SKM-1 treated with dmso at 0.1 percent for 144 hours (cell line): ENCODE measurements at regions not wholly inside any gene's neighbourhood (a gene's known extent, or its start where the extent isn't known, plus 50 kb on each side); places are given as distances from the start of the nearest gene placed in this dataset.
"Not testable (repeated sequence)": the region's sequence is repeated elsewhere in the genome, so short reads cannot be mapped to it uniquely, and the experiment has no call there.

ENCODE experiments used
- DNase-seq: peaks from one replicate; lab custom pipeline; 2025; ENCODE audit not compliant: unreplicated experiment; lab: John Stamatoyannopoulos, UW

DNA sequence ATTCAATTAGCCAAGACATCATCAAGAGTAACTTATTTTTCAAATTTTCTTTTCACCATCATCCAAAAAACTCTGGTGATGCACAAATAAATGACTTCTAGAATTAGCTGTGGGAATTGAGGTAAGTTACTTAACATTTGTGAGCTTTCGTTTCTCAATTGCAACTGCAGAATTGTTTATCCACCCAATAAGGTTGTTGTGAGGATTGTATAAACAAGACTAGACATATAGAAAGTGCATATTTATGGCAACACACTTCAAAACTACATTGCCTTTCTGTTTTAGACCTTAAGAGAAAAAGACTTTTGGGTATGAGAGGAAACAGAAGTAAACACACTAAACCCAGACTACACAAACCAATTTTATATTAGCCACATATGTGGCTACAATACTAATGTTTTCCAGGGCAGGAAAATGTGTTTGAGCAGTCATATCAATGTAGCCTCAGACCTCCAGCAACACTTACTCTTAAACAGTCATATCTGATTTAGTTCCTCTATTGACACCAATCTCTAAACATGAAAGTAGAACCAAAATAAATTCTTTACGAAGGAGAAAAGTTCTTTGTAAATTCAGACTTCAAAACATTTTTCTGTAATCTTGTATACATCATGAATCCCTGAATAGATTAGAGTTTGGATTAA, 488.0 kb upstream of the CYLC2 start:
- no peak for DNase-seq

DNA sequence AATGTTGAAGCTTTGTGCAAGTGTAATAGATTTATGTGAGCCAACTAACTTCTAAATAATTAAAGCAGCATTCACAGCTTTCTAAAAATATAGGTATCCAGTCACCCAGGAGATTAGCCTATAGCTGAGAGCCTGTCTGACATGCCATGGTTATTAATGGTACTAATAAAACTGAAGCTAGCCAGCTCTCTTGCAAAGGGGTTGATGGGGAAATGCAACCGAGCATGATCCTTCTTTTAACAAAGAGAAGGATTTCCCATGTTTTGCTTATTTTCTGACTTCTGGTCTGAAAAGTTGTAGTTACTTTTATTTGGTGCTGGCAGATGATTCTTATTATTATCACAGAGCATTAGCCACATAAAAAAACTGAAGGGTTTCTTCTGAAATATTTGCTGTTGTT, 488.7 kb upstream of the CYLC2 start:
- no peak for DNase-seq

DNA sequence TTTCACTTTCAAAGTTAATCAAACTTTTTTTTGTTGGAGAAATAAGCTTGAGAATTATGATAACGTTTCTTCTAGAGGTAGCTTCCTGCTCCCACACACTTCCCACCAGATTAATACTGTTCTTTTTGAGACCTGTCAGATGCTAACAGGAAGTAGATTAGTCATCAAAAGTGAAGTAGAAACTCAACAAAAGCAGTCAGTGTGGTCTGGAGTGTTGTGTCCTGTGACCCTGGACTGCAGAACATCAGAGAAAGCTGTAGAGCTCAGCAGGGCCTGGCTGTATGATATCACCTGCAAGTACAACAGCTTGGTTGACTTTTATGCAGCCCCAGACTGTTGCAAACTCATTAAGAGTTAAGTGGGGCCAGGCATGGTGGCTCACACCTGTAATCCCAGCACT, 495.7 kb upstream of the CYLC2 start:
- no peak for DNase-seq

DNA sequence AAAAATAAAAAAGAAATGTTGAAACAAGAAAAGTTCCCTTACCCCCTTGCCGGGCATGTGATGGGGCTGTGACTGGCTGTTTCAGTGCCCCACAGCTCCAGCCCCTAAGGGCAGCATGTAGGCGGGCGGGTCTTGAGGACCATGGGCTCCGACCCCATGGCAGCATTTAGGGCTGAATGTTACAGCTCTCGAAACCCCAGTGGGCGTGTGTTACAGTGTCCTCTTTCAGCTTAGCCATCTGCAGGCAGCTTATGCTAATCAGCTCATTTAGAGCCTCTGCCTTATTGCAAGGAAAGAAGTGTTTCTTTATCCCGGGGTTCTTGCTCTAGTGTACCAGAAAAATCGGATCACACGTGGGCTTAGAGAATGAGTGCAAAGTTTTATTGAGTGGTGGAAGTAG, 497.4 kb upstream of the CYLC2 start:
- DNase-seq = no peak

DNA sequence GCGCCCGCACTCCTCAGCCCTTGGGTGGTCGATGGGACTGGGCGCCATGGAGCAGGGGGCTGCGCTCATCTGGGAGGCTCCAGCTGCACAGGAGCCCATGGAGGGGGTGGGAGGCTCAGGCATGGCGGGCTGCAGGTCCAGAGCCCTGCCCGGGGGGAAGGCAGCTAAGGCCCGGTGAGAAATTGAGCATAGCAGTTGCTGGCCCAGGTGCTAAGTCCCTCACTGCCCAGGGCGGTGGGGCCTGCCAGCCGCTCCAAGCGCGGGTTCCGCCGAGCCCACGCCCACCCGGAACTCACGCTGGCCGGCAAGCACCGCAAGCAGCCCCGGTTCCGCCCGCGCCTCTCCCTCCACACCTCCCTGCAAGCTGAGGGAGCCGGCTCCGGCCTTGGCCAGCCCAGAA, 508.2 kb upstream of the CYLC2 start:
- not testable (repeated sequence) for DNase-seq

DNA sequence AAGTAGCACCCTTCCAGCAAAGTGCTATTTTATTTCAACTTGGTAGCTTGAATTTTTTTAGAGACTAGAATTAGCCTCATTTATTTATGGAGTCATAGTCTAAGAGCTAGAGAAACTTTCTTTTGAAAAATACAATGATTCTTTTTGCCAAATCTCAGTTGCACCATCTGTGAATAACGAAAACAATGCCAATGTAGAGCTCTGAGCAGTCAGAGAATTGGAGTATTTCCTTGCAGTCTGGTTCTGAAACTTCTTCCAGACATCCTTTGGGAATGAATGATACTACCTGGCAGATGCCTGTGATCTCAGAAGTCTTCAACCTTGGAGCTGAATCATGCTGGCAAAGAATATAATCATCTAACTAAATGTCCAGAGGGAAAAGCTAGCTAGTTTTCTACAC, 511.5 kb upstream of the CYLC2 start:
- DNase-seq = no peak

DNA sequence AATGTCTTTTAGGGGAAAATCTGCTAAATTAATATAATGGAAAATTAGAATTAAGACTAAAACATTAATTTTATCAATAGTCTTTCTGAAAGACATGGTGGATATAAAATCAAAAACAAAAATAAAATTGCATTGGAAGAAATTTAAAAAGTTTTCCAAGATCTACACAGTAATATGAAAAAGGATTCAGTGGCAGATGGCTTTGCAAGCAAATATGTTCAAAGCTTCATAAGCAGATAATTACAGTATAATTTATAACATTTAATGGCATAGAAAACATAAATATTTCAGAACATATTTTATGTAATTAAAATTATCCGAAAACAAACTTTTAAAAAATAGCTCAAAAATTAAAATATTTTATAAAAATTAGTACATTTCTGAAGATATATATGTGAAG, 512.4 kb upstream of the CYLC2 start:
- DNase-seq = no peak

DNA sequence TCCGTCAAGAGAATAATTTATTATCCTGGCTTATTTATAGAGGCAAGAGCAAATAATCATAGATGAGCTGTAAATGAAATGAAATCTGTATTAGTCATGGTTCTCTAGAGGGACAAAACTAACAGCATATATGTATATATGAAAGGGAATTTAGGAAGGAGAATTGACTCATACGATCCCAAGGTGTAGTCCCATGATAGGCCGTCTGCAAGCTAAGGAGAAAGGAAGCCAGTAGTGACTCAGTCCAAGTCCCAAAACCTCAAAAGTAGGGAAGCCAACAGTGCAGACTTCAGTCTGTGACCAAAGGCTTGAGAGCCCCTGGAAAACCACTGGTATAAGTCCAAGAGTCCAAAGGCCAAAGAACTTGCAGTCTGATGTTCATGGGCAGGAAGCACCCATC, 515.9 kb upstream of the CYLC2 start:
- no peak for DNase-seq

DNA sequence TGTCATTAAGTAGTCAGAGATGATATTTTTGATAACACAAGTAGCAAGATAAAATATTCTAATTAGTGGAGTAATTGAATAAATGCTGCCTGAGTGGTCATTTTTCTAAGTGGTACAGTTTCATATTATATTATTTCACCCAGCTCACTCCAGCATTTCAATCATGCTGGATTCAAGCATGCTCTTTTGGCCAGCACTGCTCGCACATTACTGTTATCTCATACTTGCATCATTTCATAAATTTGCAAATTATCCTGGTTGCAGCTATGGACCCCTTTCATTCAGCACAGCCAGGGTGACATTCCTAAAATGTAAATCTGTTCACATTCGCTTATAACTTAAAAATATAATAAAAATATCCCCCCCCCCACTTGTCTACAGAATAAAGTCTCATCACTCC, 520.8 kb upstream of the CYLC2 start:
- DNase-seq = no peak

DNA sequence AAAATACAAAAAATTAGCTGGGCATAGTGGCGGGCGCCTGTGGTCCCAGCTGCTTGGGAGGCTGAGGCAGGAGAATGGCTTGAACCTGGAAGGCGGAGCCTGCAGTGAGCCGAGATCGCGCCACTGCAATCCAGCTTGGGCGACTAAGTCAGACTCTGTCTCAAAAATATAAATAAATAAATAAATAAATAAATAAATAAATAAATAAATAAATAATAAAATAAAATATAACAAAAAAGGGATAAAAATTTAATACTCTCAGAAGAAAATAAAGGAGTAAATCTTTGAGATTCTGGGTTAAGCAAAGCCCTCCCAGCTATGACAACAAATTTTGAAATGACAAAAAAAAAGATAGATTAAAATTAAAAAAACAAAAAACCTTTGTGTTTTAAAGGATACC, 525.7 kb upstream of the CYLC2 start:
- DNase-seq = not testable (repeated sequence)

DNA sequence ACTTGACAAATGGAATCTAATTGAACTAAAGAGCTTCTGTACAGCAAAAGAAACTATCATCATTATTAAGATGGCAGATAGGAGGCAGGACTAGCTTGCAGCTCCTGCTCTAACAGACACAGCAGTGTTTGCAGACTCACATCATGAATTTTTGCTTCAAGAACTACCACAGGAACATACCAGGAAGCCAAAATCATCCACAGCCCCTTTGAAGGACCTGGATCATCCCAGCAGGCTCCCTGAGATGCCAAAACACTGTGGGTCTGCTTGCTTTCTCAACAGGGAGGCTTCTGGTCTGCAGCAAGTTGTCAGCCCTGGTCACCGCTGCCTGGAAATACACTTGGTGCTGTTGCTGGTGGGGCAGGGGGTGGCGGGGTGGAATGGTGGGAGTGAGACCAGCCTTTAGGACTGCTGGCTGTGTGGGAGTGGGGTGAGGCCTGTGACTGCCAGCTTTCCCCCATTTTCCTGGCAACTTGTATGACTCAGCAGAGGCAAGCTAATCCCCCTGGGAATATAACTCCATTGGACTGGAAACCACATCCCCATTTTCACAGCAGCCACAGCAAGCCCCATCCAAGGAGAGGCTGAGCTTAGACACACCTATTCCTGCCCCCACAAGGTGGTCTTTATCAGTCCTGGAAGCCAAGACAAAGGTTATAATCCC, 533.8 kb upstream of the CYLC2 start:
- no peak for DNase-seq

DNA sequence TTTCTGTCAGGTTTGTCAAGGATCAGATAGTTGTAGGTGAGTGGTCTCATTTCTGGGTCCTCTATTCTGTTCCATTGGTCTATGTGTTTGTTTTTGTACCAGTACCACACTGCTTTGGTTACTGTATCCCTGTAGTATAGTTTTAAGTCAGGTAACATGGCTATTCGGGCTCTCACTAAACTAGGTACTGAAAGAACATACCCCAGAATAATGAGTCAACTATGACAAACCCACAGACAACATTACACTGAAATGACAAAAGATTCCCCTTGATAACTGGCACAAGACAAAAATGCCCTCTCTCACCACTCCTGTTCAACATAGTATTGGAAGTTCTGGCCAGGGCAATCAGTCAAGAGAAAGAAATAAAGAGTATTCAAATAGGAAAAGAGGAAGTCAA, 535.3 kb upstream of the CYLC2 start:
- DNase-seq = no peak

DNA sequence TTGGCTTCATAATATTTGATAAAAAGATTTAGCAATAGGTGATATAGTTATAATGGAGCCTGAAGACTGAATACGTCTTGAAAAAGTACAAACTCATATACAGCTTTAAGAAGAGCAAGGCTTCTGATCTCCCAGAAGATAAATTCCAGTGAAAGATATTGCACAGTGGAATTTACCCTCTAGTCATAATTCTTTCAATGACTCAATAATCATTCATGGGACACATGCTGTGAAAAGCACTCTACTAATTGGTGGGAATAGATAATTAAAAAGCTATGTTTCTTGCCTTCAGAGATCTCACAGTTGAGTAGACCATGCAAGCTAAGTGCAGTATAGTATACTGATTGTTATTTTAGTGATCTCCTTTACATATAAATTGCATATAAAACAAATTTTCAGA, 538.6 kb upstream of the CYLC2 start:
- DNase-seq = no peak

DNA sequence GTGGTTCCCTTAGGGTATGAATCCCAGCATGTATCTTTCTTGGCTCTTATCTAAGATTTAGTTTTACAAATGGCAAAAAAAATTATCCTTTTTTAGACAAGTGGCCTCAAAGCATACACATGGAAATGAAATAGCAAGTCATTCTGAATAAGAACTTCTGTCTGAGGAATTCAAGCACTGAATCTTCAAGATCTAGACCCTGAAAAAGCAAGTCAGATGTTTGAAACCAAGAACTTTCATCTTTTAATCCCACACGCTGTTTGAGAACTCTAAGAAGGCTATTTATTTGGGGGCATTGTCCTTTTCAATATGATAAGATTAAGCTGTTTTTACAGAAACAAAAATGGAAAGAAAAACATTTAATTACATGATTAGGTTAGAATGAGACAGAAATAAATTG, 549.2 kb upstream of the CYLC2 start:
- no peak for DNase-seq

DNA sequence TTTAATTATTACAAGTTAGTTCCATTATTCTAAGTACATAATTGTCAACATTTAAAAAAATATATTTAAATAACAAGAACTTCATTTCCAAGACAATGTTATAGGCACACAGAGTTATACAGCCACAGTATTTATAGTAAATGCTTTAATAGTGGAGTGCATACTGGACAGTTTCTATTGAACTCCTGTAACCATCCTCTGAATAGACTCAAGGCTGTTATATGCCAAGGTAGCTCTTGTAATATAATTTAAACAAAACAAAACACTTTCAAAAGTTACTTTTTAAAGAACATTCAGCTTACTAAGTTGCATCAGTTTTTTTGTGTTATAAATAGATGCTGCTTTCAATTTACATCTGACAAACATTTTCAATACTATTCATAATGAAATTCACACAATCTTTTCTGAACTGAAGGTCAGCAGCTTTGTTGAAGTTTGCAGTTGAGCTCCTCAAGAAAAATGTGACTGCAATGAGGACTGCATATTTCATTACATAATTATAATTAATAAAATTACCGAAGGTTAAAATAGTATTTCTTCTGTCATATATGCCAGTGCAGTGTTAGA, 549.9 kb upstream of the CYLC2 start:
- DNase-seq = no peak

DNA sequence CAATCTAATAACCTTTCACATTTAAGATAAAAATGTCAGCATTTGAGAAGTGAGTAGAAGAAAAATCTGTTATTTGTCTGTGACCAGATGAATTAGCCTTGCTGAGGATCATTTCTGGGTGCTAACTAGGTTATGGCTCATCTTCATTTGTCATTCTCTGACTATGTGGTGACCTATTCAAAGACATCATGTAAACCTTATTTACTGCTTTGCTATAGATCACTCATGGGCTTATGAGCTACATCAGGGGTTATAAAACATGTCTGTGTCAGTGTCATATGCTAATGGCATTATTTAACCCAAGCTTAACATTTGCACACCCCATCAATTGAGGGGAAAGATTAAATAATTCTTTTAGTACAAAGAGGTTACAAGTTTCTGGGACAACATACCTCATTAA, 555.5 kb upstream of the CYLC2 start:
- no peak for DNase-seq

DNA sequence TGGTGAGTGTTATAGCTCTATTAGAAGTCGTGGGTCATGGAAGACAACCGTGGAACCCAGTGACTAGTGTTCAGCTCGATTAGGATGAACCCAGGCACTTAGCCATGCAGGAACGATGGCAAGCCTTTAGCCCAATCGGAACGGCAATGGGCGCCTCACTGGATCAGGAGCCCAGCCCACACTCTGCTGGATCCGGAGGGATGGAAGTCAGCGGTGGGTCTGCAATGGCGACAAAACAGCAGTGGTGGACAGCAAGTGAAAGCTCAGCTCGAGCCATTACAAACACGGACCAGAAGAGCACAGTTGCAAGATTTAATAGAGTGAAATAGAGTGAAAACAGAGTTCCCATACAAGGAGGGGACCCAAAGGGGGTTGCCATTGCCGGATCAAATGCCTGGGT, 558.5 kb upstream of the CYLC2 start:
- DNase-seq = not testable (repeated sequence)

DNA sequence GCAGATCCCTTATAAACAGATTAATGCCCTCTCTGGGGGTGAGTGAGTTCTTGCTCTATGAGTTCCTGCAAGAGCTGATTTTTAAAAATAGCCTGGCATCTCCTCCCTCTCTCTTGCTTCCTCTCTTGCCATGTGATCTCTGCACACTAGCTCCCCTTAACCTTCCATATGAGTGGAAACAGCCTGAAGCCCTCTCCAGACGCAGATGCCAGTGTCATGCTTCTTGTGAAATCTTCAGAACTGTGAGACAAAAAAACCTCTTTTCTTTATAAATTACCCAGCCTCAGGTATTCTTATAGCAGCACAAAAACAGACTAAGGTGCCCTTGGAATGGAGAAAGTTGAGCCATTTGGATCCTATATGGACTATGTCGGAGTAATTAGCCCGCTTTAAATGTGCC, 559.7 kb upstream of the CYLC2 start:
- no peak for DNase-seq

DNA sequence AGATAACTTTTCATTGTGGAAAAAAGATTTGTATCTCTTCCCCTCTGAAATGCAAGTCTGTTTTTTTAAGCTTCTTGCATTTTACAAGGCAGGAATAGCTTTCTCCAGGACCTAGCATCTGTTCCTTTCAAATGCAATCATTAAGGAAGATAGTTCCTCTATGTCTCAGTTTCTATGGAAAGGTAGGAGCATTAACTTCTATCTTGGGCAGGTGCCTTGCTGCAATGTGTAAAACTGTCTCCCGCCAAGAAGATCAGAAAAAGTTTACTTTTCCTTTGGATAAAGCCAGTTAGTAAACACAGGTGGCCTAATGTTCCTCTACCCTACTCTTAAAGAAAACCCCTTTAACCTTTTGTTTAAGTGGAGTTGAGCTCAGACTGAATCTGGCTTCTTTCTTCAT, 560.6 kb upstream of the CYLC2 start:
- DNase-seq = no peak

DNA sequence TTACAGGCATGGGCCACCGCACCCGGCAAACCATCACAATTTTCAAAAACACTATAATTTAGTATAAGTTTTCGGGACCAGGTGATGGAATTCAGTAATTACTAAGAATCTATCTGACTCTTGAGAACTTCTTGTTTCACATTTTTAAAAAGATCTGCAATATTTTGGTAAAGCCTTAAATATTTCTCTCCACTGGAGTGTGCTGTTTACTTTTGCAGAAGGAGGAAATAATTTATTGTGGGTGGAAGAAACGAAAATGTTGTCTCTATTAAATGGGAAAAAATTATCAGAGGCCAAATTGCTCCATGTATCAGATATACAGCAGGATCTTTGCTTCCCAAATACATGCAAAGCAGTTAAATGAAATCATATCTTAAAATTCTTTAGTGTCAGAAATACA, 566.8 kb upstream of the CYLC2 start:
- no peak for DNase-seq

DNA sequence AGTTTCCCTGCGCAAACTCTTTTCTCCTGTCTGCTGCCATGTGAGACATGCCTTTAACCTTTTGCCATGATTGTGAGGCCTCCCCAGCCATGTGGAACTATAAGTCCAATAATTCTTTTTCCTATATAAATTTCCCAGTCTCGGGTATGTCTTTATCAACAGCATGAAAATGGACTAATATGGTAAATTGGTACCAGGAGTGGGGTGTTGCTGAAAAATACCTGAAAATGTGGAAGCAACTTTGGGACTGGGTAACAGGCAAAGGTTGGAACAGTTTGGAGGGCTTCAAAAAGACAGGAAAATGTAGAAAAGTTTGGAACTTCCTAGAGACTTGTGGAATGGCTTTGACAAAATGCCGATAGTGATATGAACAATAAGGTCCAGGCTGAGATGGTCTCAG, 578.9 kb upstream of the CYLC2 start:
- DNase-seq = not testable (repeated sequence)

DNA sequence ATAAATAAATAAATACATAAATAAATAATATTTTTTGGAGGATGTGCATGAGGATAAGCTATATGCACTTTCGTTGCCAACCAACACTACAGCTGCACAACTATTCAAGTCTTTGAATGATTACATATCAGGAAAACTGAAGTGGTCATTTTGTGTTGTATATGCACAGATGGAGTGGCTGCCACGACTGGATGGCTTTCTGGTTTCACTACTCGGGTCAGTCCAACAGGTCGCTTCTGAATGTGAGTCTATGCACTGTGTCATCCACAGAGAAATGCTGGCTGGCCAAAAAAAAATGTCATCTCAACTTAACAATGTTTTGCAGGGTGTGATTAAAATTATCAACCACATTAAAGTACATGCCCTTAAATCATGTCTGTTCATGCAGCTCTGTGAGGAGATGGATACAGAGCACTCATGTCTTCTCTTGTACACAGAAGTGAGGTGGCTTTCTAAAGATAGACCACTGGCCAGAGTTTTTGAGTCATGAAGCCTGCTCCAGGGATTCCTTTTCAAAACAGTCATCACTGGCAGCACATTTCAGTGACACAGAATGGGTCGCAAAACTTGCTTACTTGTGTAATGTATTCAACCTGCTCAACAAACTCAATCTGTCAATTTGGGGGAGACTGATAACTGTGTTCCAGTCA, 589.8 kb upstream of the CYLC2 start:
- DNase-seq = no peak
